Muscle of leg (tissue), 3 donors: ENCODE measurements at regions not wholly inside any gene's neighbourhood (a gene's known extent, or its start where the extent isn't known, plus 50 kb on each side); places are given as distances from the start of the nearest gene placed in this dataset.

Source experiments
- DNase-seq: peaks from one replicate; pipeline ENCODE4 v3.0.0; 2013
- H3K27ac ChIP-seq: one replicate; pipeline ENCODE4 v1.5.1; 2013; ENCODE audit warnings: mild to moderate bottlenecking, low read length, control low read depth
- H3K27me3 ChIP-seq: one replicate; pipeline ENCODE4 v1.6.1; 2013; ENCODE audit warnings: low read length; ENCODE audit not compliant: control insufficient read depth, insufficient read depth
- H3K36me3 ChIP-seq: one replicate; pipeline ENCODE4 v1.6.1; 2013; ENCODE audit warnings: low read length; ENCODE audit not compliant: control insufficient read depth, insufficient read depth
- H3K4me1 ChIP-seq: one replicate; pipeline ENCODE4 v1.6.1; 2013; ENCODE audit warnings: low read length; ENCODE audit not compliant: control insufficient read depth, insufficient read depth
- H3K4me3 ChIP-seq: one replicate; pipeline ENCODE4 v1.5.1; 2013; ENCODE audit warnings: low read length, control low read depth
- H3K9me3 ChIP-seq: replicated peaks from 2 replicates; pipeline ENCODE4 v1.6.1; 2013; ENCODE audit warnings: low read depth, low read length; ENCODE audit not compliant: control insufficient read depth
- WGBS: methylation state at CpG from one replicate; pipeline ENCODE4 v1.1.5; 2013; ENCODE audit warnings: missing lambda C conversion rate; ENCODE audit not compliant: insufficient coverage; 5-methylcytosine and 5-hydroxymethylcytosine counted together

- 29% methylated on average over 4 of the region's 8 CpGs for WGBS
- peak; percentile 48 for DNase-seq
- no peaks in the 10 kb centered on the region for H3K4me1 ChIP-seq
- H3K27ac ChIP-seq: no peak overlapping the region
- no peaks in the 10 kb centered on the region for H3K9me3 ChIP-seq
- H3K36me3 ChIP-seq: no peaks in the 10 kb centered on the region
- H3K4me3 ChIP-seq: no peak overlapping the region
- H3K27me3 ChIP-seq: no peaks in the 10 kb centered on the region
These were observed 679.9 kb upstream of the CCDC179 start for GRCh38 chr11:23540101-23540561.

- no CpG with 5 or more reads among the region's 1 CpG for WGBS
- Histone ChIP-seq H3K9me3 (no peaks in the 10 kb centered on the region), H3K27me3 (no peaks in the 10 kb centered on the region), H3K4me3 (no peak overlapping the region), H3K36me3 (no peaks in the 10 kb centered on the region), H3K27ac (no peak overlapping the region), H3K4me1 (no peaks in the 10 kb centered on the region)
- no peak for DNase-seq
These were observed 681.9 kb upstream of the CCDC179 start for GRCh38 chr11:23542189-23542588.

- H3K4me1 ChIP-seq: no peaks in the 10 kb centered on the region
- H3K27ac ChIP-seq: no peak overlapping the region
- no peaks in the 10 kb centered on the region for H3K9me3 ChIP-seq
- no peaks in the 10 kb centered on the region for H3K36me3 ChIP-seq
- no CpG with 5 or more reads among the region's 3 CpGs for WGBS
- no peaks in the 10 kb centered on the region for H3K27me3 ChIP-seq
- H3K4me3 ChIP-seq: no peak overlapping the region
- no peak for DNase-seq
These were observed 682.5 kb upstream of the CCDC179 start for GRCh38 chr11:23542816-23543215.

- Histone ChIP-seq H3K9me3 (no peaks in the 10 kb centered on the region), H3K36me3 (no peaks in the 10 kb centered on the region), H3K27me3 (no peaks in the 10 kb centered on the region), H3K4me3 (no peak overlapping the region), H3K27ac (no peak overlapping the region), H3K4me1 (no peaks in the 10 kb centered on the region)
- no peak for DNase-seq
- WGBS: 60% methylated on average over 1 of the region's 3 CpGs
These were observed 683.5 kb upstream of the CCDC179 start for GRCh38 chr11:23543651-23544222.

- no peak for DNase-seq
- Histone ChIP-seq H3K36me3 (no peaks in the 10 kb centered on the region), H3K9me3 (no peaks in the 10 kb centered on the region), H3K4me1 (no peaks in the 10 kb centered on the region), H3K27me3 (no peaks in the 10 kb centered on the region), H3K4me3 (no peak overlapping the region), H3K27ac (no peak overlapping the region)
- no CpG with 5 or more reads among the region's 1 CpG for WGBS
These were observed 691.4 kb upstream of the CCDC179 start for GRCh38 chr11:23551706-23552105.

GRCh38 chr11:23554002-23554401 is 693.7 kb upstream of the CCDC179 start:
- DNase-seq: no peak
- Histone ChIP-seq H3K27me3 (no peaks in the 10 kb centered on the region), H3K4me1 (no peaks in the 10 kb centered on the region), H3K4me3 (no peak overlapping the region), H3K9me3 (no peaks in the 10 kb centered on the region), H3K27ac (no peak overlapping the region), H3K36me3 (no peaks in the 10 kb centered on the region)
- WGBS: no CpG with 5 or more reads among the region's 1 CpG

GRCh38 chr11:23555085-23555484 is 694.8 kb upstream of the CCDC179 start:
- Histone ChIP-seq H3K27me3 (no peaks in the 10 kb centered on the region), H3K9me3 (no peaks in the 10 kb centered on the region)
- DNase-seq: peak; percentile 83

GRCh38 chr11:23556163-23556750 is 696.0 kb upstream of the CCDC179 start:
- 80% methylated on average over 1 of the region's 2 CpGs for WGBS
- no peaks in the 10 kb centered on the region for H3K36me3 ChIP-seq
- no peak overlapping the region for H3K4me3 ChIP-seq
- DNase-seq: no peak
- no peak overlapping the region for H3K27ac ChIP-seq
- H3K9me3 ChIP-seq: no peaks in the 10 kb centered on the region
- no peaks in the 10 kb centered on the region for H3K4me1 ChIP-seq
- no peaks in the 10 kb centered on the region for H3K27me3 ChIP-seq

More at GRCh38 chr11:23555085-23555484, 694.8 kb upstream of the CCDC179 start:
- Histone ChIP-seq H3K4me3 (no peak overlapping the region), H3K36me3 (no peaks in the 10 kb centered on the region), H3K27ac (no peak overlapping the region), H3K4me1 (no peaks in the 10 kb centered on the region)
- no CpG with 5 or more reads among the region's 1 CpG for WGBS

GRCh38 chr11:23563591-23563990 is 703.3 kb upstream of the CCDC179 start:
- Histone ChIP-seq H3K36me3 (no peaks in the 10 kb centered on the region), H3K4me3 (no peak overlapping the region), H3K4me1 (no peaks in the 10 kb centered on the region), H3K9me3 (no peaks in the 10 kb centered on the region), H3K27me3 (no peaks in the 10 kb centered on the region), H3K27ac (no peak overlapping the region)
- peak; percentile 17 for DNase-seq

- Histone ChIP-seq H3K27ac (no peak overlapping the region), H3K4me1 (no peaks in the 10 kb centered on the region), H3K4me3 (no peak overlapping the region), H3K27me3 (no peaks in the 10 kb centered on the region), H3K36me3 (no peaks in the 10 kb centered on the region), H3K9me3 (no peaks in the 10 kb centered on the region)
- WGBS: 92% methylated on average over 2 of the region's 2 CpGs
- DNase-seq: no peak
These were observed 704.1 kb upstream of the CCDC179 start for GRCh38 chr11:23564370-23564769.

GRCh38 chr11:23569134-23569533 is 708.9 kb upstream of the CCDC179 start:
- H3K27ac ChIP-seq: no peak overlapping the region
- H3K36me3 ChIP-seq: no peaks in the 10 kb centered on the region
- no peak overlapping the region for H3K4me3 ChIP-seq
- no peak for DNase-seq
- no peaks in the 10 kb centered on the region for H3K9me3 ChIP-seq
- H3K4me1 ChIP-seq: no peaks in the 10 kb centered on the region
- H3K27me3 ChIP-seq: no peaks in the 10 kb centered on the region
- no CpG with 5 or more reads among the region's 1 CpG for WGBS
